ENCODE measurements at regions not wholly inside any gene's neighbourhood (a gene's known extent, or its start where the extent isn't known, plus 50 kb on each side); places are given as distances from the start of the nearest gene placed in this dataset.

DNA sequence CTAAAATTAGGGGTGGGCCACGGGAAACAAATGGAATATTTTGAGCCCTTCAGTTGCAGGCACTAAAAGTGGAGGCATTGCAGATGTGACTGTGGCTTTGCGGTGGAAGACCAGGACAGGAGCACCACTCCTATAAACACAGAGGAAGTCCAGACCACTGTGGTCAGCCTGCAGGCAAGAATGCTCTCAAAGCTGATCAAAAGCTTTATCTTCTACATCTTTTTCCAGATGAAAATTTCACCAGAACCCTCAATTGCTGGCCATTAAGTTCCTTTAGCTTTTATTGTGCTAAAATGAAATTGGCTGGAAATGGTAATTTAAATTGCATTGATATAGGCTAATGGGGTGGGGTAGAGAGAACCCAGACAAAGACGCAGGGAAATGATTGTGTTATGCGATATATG, 208.8 kb downstream of the ERCC6L2 start (continued):
- TF ChIP-seq CHD7 (IDR thresholded peaks at IDR 0.05; ENCODE audit: insufficient replicate concordance, low read length) (no peak), HDAC6 (IDR thresholded peaks at IDR 0.05; ENCODE audit: low read depth, low read length) (no peak), JUN (IDR thresholded peaks at IDR 0.05; ENCODE audit: low read depth, low read length) (no peak), PHF8 (conservative IDR thresholded peaks at IDR 0.05; ENCODE audit: low read depth, low read length) (no peak), HDAC2 (IDR thresholded peaks at IDR 0.05; ENCODE audit: borderline replicate concordance in 1 of 2, low read depth in 2 of 2, low read length in 2 of 2) (no peak), KDM4A (IDR thresholded peaks at IDR 0.05; ENCODE audit: low read depth, low read length, severe bottlenecking) (no peak), SUZ12 (IDR thresholded peaks at IDR 0.05; ENCODE audit: low read length) (no peak), POU5F1 (IDR thresholded peaks at IDR 0.05; ENCODE audit: low read depth, low read length) (no peak), FOSL1 (IDR thresholded peaks at IDR 0.05; ENCODE audit: insufficient read depth, low read depth, low read length) (no peak), EP300 (IDR thresholded peaks at IDR 0.05; ENCODE audit: borderline replicate concordance in 1 of 2, low read depth in 2 of 2, low read length in 2 of 2) (no peak), CHD2 (IDR thresholded peaks at IDR 0.05; ENCODE audit: low read length) (no peak), YY1 (IDR thresholded peaks at IDR 0.05; ENCODE audit: low read depth, low read length) (no peak)
